ENCODE measurements at regions not wholly inside any gene's neighbourhood (a gene's known extent, or its start where the extent isn't known, plus 50 kb on each side); places are given as distances from the start of the nearest gene placed in this dataset.

- no peak for DNase-seq (ENCODE audit: extremely low read depth in 1 of 11, low read depth in 9 of 11, low spot score in 4 of 11)
Observed at GRCh38 chr11:106271086-106271485, 193.6 kb downstream of the AASDHPPT start.

- DNase-seq (ENCODE audit: extremely low read depth in 1 of 11, low read depth in 9 of 11, low spot score in 4 of 11), result no peak
Observed at GRCh38 chr11:106271686-106272085, 194.2 kb downstream of the AASDHPPT start.

GRCh38 chr11:106275151-106275550, 197.7 kb downstream of the AASDHPPT start:
- no peak for DNase-seq (ENCODE audit: extremely low read depth in 1 of 11, low read depth in 9 of 11, low spot score in 4 of 11)

GRCh38 chr11:106276126-106276525, 198.7 kb downstream of the AASDHPPT start:
- DNase-seq (ENCODE audit: extremely low read depth in 1 of 11, low read depth in 9 of 11, low spot score in 4 of 11), result no peak

GRCh38 chr11:106276859-106277436, 199.5 kb downstream of the AASDHPPT start:
- DNase-seq (ENCODE audit: extremely low read depth in 1 of 11, low read depth in 9 of 11, low spot score in 4 of 11), result no peak

GRCh38 chr11:106277484-106277883, 200.0 kb downstream of the AASDHPPT start:
- DNase-seq (ENCODE audit: extremely low read depth in 1 of 11, low read depth in 9 of 11, low spot score in 4 of 11), result no peak

GRCh38 chr11:106278391-106278790, 200.9 kb downstream of the AASDHPPT start:
- DNase-seq (ENCODE audit: extremely low read depth in 1 of 11, low read depth in 9 of 11, low spot score in 4 of 11), result no peak

GRCh38 chr11:106280036-106280435, 202.6 kb downstream of the AASDHPPT start:
- no peak for DNase-seq (ENCODE audit: extremely low read depth in 1 of 11, low read depth in 9 of 11, low spot score in 4 of 11)

GRCh38 chr11:106281455-106282173, 204.2 kb downstream of the AASDHPPT start:
- DNase-seq (ENCODE audit: extremely low read depth in 1 of 11, low read depth in 9 of 11, low spot score in 4 of 11), result no peak

- DNase-seq (ENCODE audit: extremely low read depth in 1 of 11, low read depth in 9 of 11, low spot score in 4 of 11), result no peak
Observed at GRCh38 chr11:106286881-106287504, 209.5 kb downstream of the AASDHPPT start.

- no peak for DNase-seq (ENCODE audit: extremely low read depth in 1 of 11, low read depth in 9 of 11, low spot score in 4 of 11)
Observed at GRCh38 chr11:106288057-106288456, 210.6 kb downstream of the AASDHPPT start.

- peak in 3 of 11 donors; percentile 12 to 38 (median 18) for DNase-seq (ENCODE audit: extremely low read depth in 1 of 11, low read depth in 9 of 11, low spot score in 4 of 11)
Observed at GRCh38 chr11:106288822-106289387, 211.4 kb downstream of the AASDHPPT start.

- DNase-seq (ENCODE audit: extremely low read depth in 1 of 11, low read depth in 9 of 11, low spot score in 4 of 11), result no peak
Observed at GRCh38 chr11:106292526-106292925, 215.1 kb downstream of the AASDHPPT start.

GRCh38 chr11:106295974-106296373, 218.5 kb downstream of the AASDHPPT start:
- no peak for DNase-seq (ENCODE audit: extremely low read depth in 1 of 11, low read depth in 9 of 11, low spot score in 4 of 11)

GRCh38 chr11:106302416-106302815, 225.0 kb downstream of the AASDHPPT start:
- no peak for DNase-seq (ENCODE audit: extremely low read depth in 1 of 11, low read depth in 9 of 11, low spot score in 4 of 11)

GRCh38 chr11:106304274-106304673, 226.8 kb downstream of the AASDHPPT start:
- DNase-seq (ENCODE audit: extremely low read depth in 1 of 11, low read depth in 9 of 11, low spot score in 4 of 11), result no peak

GRCh38 chr11:106305458-106305857, 228.0 kb downstream of the AASDHPPT start:
- no peak for DNase-seq (ENCODE audit: extremely low read depth in 1 of 11, low read depth in 9 of 11, low spot score in 4 of 11)

GRCh38 chr11:106306942-106307341, 229.5 kb downstream of the AASDHPPT start:
- DNase-seq (ENCODE audit: extremely low read depth in 1 of 11, low read depth in 9 of 11, low spot score in 4 of 11), result no peak

- DNase-seq (ENCODE audit: extremely low read depth in 1 of 11, low read depth in 9 of 11, low spot score in 4 of 11), result no peak
Observed at GRCh38 chr11:106309070-106309684, 231.7 kb downstream of the AASDHPPT start.
